Tibial nerve (tissue), 3 donors: ENCODE measurements at regions not wholly inside any gene's neighbourhood (a gene's known extent, or its start where the extent isn't known, plus 50 kb on each side); places are given as distances from the start of the nearest gene placed in this dataset.

Experiments
- CTCF ChIP-seq, 5 experiments: fragments of 200-600 bp in 3 of 5; fragments of 450-650 bp in 2 of 5; sonication (generic) in 3 of 5; IDR thresholded peaks; one replicate each; pipeline ENCODE4 v1.5.1; 2016 to 2019; ENCODE audit warnings: antibody characterized with exemption in 5 of 5, mild to moderate bottlenecking in 3 of 5, moderate library complexity in 2 of 5
- POLR2A ChIP-seq, 2 donors: fragments of 450-650 bp; IDR thresholded peaks; one replicate each; pipeline ENCODE4 v1.6.1; 2017; ENCODE audit warnings: antibody characterized with exemption in 2 of 2, mild to moderate bottlenecking in 2 of 2, moderate library complexity in 2 of 2

GRCh38 chr6:44024574-44025219 lies 102.6 kb downstream of the MRPL14 start:
- TF ChIP-seq POLR2A (IDR thresholded peaks at IDR 0.05), result no peak
- TF ChIP-seq CTCF (IDR thresholded peaks at IDR 0.05), result no peak
